ENCODE measurements at regions not wholly inside any gene's neighbourhood (a gene's known extent, or its start where the extent isn't known, plus 50 kb on each side); places are given as distances from the start of the nearest gene placed in this dataset.

GRCh38 chr4:152044331-152045036 is 283.7 kb upstream of the GATB start:
- no peak for TF ChIP-seq CTCF (IDR thresholded peaks at IDR 0.05)
- no peak for TF ChIP-seq EZH2phosphoT487 (IDR thresholded peaks at IDR 0.05)
